ENCODE measurements at regions not wholly inside any gene's neighbourhood (a gene's known extent, or its start where the extent isn't known, plus 50 kb on each side); places are given as distances from the start of the nearest gene placed in this dataset.

DNA sequence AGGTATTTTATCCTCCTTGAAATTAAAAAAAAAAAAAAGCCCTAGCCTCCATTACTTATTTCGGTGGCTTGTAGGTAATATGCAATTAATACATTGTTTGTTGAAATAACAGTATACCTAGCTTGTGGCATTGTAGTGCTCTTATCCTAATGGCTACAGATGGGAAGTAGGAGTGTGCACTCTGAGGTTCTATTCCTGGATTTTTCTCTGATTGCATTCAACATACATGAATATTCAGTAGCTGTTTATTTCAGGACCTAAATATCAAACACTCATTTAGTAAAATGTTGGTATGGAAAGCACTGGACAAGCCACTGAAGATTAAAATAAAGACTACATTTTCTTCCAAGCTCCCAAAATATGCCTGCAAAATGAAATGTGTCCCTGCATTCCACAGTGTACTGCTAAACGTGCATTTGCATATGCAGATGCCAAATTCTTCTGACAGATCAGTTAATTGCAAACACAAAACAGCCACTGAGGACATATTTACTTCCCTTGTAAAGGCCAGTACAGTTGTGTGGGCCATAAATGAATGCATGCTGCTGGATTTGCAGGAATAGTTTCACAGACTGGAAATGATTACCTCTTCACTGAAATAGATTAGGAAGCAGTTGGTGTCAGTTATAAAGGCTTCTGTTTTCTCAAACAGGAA, 826.1 kb downstream of the PRELID2 start:
- TF ChIP-seq POLR2AphosphoS5 (IDR thresholded peaks at IDR 0.05; ENCODE audit: low read depth) (no peak), SPI1 (IDR thresholded peaks at IDR 0.05; ENCODE audit: borderline replicate concordance, low read depth) (no peak)
- TF ChIP-seq, protein P1, sequence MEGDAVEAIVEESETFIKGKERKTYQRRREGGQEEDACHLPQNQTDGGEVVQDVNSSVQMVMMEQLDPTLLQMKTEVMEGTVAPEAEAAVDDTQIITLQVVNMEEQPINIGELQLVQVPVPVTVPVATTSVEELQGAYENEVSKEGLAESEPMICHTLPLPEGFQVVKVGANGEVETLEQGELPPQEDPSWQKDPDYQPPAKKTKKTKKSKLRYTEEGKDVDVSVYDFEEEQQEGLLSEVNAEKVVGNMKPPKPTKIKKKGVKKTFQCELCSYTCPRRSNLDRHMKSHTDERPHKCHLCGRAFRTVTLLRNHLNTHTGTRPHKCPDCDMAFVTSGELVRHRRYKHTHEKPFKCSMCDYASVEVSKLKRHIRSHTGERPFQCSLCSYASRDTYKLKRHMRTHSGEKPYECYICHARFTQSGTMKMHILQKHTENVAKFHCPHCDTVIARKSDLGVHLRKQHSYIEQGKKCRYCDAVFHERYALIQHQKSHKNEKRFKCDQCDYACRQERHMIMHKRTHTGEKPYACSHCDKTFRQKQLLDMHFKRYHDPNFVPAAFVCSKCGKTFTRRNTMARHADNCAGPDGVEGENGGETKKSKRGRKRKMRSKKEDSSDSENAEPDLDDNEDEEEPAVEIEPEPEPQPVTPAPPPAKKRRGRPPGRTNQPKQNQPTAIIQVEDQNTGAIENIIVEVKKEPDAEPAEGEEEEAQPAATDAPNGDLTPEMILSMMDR (IDR thresholded peaks at IDR 0.05; ENCODE audit: insufficient read depth, low read length): no peak
- TF ChIP-seq, protein P2, sequence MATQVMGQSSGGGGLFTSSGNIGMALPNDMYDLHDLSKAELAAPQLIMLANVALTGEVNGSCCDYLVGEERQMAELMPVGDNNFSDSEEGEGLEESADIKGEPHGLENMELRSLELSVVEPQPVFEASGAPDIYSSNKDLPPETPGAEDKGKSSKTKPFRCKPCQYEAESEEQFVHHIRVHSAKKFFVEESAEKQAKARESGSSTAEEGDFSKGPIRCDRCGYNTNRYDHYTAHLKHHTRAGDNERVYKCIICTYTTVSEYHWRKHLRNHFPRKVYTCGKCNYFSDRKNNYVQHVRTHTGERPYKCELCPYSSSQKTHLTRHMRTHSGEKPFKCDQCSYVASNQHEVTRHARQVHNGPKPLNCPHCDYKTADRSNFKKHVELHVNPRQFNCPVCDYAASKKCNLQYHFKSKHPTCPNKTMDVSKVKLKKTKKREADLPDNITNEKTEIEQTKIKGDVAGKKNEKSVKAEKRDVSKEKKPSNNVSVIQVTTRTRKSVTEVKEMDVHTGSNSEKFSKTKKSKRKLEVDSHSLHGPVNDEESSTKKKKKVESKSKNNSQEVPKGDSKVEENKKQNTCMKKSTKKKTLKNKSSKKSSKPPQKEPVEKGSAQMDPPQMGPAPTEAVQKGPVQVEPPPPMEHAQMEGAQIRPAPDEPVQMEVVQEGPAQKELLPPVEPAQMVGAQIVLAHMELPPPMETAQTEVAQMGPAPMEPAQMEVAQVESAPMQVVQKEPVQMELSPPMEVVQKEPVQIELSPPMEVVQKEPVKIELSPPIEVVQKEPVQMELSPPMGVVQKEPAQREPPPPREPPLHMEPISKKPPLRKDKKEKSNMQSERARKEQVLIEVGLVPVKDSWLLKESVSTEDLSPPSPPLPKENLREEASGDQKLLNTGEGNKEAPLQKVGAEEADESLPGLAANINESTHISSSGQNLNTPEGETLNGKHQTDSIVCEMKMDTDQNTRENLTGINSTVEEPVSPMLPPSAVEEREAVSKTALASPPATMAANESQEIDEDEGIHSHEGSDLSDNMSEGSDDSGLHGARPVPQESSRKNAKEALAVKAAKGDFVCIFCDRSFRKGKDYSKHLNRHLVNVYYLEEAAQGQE (IDR thresholded peaks at IDR 0.05; ENCODE audit: insufficient replicate concordance, low read depth): no peak
